ENCODE measurements at regions not wholly inside any gene's neighbourhood (a gene's known extent, or its start where the extent isn't known, plus 50 kb on each side); places are given as distances from the start of the nearest gene placed in this dataset.

- no peak for TF ChIP-seq MAX (IDR thresholded peaks at IDR 0.05)
- TF ChIP-seq, protein P1, sequence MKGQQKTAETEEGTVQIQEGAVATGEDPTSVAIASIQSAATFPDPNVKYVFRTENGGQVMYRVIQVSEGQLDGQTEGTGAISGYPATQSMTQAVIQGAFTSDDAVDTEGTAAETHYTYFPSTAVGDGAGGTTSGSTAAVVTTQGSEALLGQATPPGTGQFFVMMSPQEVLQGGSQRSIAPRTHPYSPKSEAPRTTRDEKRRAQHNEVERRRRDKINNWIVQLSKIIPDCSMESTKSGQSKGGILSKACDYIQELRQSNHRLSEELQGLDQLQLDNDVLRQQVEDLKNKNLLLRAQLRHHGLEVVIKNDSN (IDR thresholded peaks at IDR 0.05): no peak
- no peak for TF ChIP-seq FOXM1 (IDR thresholded peaks at IDR 0.05; ENCODE audit: borderline replicate concordance, low read depth)
- TF ChIP-seq TEAD4 (IDR thresholded peaks at IDR 0.05): no peak
Measured at GRCh38 chr5:92760550-92760949, 820.5 kb downstream of the NR2F1-AS1 start.

GRCh38 chr5:92758552-92758951 lies 822.5 kb downstream of the NR2F1-AS1 start:
- no peak for TF ChIP-seq MAX (IDR thresholded peaks at IDR 0.05)
- TF ChIP-seq YY1 (IDR thresholded peaks at IDR 0.05; ENCODE audit: low read depth): no peak
- no peak for TF ChIP-seq CREB1 (IDR thresholded peaks at IDR 0.05; ENCODE audit: low read depth)
- no peak for TF ChIP-seq TEAD4 (IDR thresholded peaks at IDR 0.05)
- no peak for TF ChIP-seq TCF12 (IDR thresholded peaks at IDR 0.05; ENCODE audit: low read depth)
- TF ChIP-seq, protein P1 (IDR thresholded peaks at IDR 0.05): no peak
- no peak for TF ChIP-seq EGR1 (IDR thresholded peaks at IDR 0.05)
- TF ChIP-seq RAD21 (IDR thresholded peaks at IDR 0.05; ENCODE audit: low read depth): no peak
- TF ChIP-seq TAF1 (IDR thresholded peaks at IDR 0.05; ENCODE audit: low read depth): no peak
- no peak for TF ChIP-seq CEBPB (IDR thresholded peaks at IDR 0.05)
- TF ChIP-seq ZBTB7A (IDR thresholded peaks at IDR 0.05; ENCODE audit: low read depth): no peak
- TF ChIP-seq EP300 (IDR thresholded peaks at IDR 0.05; ENCODE audit: borderline replicate concordance): no peak
- TF ChIP-seq REST (IDR thresholded peaks at IDR 0.05; ENCODE audit: low read depth): no peak
- no peak for TF ChIP-seq NFIC (IDR thresholded peaks at IDR 0.05)
- TF ChIP-seq FOXM1 (IDR thresholded peaks at IDR 0.05; ENCODE audit: borderline replicate concordance, low read depth): no peak

GRCh38 chr5:92749943-92750342 lies 831.1 kb downstream of the NR2F1-AS1 start:
- no peak for TF ChIP-seq ZBTB7A (IDR thresholded peaks at IDR 0.05; ENCODE audit: low read depth)
- TF ChIP-seq, protein P1 (IDR thresholded peaks at IDR 0.05): no peak
- TF ChIP-seq RAD21 (IDR thresholded peaks at IDR 0.05; ENCODE audit: low read depth): no peak
- no peak for TF ChIP-seq FOXM1 (IDR thresholded peaks at IDR 0.05; ENCODE audit: borderline replicate concordance, low read depth)

DNA sequence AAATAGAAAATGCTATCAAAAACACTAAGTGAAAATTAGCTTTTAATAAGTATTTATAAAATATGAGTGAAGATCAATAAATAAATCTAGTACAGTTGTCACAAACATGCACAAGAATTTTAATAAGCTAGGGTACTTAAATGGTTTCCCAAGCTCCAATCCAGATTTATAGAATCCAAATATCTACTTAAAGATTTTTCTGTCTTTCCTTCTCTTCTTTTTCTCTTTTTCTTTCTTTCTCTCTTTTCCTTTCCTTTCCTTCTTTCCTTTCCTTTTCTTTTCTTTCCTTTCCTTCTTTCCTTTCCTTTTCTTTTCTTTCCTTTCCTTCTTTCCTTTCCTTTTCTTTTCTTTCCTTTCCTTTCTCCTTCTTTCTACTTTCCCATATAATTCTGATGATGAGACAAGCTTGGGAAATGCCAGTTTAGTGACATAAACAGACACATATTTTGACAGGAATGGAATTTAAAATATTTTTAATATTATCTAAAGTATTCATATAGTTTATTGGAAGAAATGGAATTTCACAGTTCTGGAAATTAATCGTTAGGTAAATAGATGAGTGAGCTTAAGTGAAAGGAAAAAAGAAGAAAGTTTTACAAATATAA lies 832.8 kb downstream of the NR2F1-AS1 start:
- TF ChIP-seq RAD21 (IDR thresholded peaks at IDR 0.05; ENCODE audit: low read depth) (no peak), TEAD4 (IDR thresholded peaks at IDR 0.05) (no peak), CEBPB (IDR thresholded peaks at IDR 0.05) (no peak), TCF12 (IDR thresholded peaks at IDR 0.05; ENCODE audit: low read depth) (no peak), CREB1 (IDR thresholded peaks at IDR 0.05; ENCODE audit: low read depth) (no peak), YY1 (IDR thresholded peaks at IDR 0.05; ENCODE audit: low read depth) (no peak), NFIC (IDR thresholded peaks at IDR 0.05) (no peak), EP300 (IDR thresholded peaks at IDR 0.05; ENCODE audit: borderline replicate concordance) (no peak), EGR1 (IDR thresholded peaks at IDR 0.05) (no peak), ZBTB7A (IDR thresholded peaks at IDR 0.05; ENCODE audit: low read depth) (no peak), FOXM1 (IDR thresholded peaks at IDR 0.05; ENCODE audit: borderline replicate concordance, low read depth) (no peak), MAX (IDR thresholded peaks at IDR 0.05) (no peak), REST (IDR thresholded peaks at IDR 0.05; ENCODE audit: low read depth) (no peak), TAF1 (IDR thresholded peaks at IDR 0.05; ENCODE audit: low read depth) (no peak)
- TF ChIP-seq, protein P1 (IDR thresholded peaks at IDR 0.05): no peak

DNA sequence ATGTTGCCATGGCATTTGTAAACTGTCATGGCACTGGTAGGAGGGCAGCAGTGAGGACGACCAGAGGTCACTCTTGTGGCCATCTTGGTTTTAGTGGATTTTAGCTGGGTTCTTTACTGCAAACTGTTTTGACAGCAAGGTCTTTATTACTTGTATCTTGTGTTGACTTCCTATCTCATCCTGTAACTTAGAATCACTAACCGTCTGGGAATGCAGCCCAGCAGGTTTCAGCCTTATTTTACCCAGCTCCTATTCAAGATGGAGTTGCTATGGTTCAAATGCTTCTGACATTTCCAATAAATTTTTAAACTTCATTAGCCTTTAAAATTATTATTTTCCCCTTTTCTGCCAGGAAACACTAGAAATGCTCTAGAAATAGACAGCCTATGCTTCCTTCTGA lies 839.1 kb downstream of the NR2F1-AS1 start:
- no peak for TF ChIP-seq CREB1 (IDR thresholded peaks at IDR 0.05; ENCODE audit: low read depth)
- TF ChIP-seq NFIC (IDR thresholded peaks at IDR 0.05): no peak
- no peak for TF ChIP-seq YY1 (IDR thresholded peaks at IDR 0.05; ENCODE audit: low read depth)
- TF ChIP-seq TCF12 (IDR thresholded peaks at IDR 0.05; ENCODE audit: low read depth): no peak
- TF ChIP-seq REST (IDR thresholded peaks at IDR 0.05; ENCODE audit: low read depth): no peak
- TF ChIP-seq RAD21 (IDR thresholded peaks at IDR 0.05; ENCODE audit: low read depth): no peak
